HG03103 (cell line): ENCODE measurements at regions not wholly inside any gene's neighbourhood (a gene's known extent, or its start where the extent isn't known, plus 50 kb on each side); places are given as distances from the start of the nearest gene placed in this dataset.
"Not testable (repeated sequence)": the region's sequence is repeated elsewhere in the genome, so short reads cannot be mapped to it uniquely, and the experiment has no call there.

Source experiments
- ATAC-seq: cut with Tn5 transposase; IDR thresholded peaks from one replicate; pipeline ENCODE4 v1.9.1; 2021; ENCODE audit warnings: low read depth; ENCODE audit not compliant: unreplicated experiment

DNA sequence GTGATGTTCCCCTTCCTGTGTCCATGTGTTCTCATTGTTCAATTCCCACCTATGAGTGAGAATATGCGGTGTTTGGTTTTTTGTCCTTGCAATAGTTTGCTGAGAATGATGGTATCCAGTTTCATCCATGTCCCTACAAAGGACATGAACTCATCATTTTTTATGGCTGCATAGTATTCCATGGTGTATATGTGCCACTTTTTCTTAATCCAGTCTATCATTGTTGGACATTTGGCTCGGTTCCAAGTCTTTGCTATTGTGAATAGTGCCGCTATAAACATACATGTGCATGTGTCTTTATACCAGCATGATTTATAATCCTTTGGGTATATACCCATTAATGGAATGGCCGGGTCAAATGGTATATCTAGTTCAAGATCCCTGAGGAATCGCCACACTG lies 229.4 kb downstream of the HTR1A start:
- ATAC-seq, result not testable (repeated sequence)

DNA sequence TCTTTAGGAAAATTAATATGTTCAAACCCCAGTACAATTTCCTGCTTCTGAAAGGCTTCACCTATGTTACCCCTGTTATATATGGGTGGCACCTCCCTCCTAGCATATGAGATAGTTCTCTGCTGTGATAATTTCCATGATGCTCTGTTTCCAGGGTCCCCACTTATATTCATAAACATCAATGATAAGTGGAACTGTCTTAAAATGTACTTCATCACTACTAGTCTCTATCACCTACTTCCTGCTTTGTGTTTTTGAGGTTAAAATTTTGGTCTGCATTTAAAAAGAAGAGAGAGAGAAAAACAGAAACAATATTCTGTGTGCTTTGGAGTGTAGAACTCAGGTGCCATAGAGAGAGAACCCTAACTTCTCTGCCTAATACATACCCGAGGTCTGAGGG lies 234.7 kb downstream of the HTR1A start:
- no peak for ATAC-seq

DNA sequence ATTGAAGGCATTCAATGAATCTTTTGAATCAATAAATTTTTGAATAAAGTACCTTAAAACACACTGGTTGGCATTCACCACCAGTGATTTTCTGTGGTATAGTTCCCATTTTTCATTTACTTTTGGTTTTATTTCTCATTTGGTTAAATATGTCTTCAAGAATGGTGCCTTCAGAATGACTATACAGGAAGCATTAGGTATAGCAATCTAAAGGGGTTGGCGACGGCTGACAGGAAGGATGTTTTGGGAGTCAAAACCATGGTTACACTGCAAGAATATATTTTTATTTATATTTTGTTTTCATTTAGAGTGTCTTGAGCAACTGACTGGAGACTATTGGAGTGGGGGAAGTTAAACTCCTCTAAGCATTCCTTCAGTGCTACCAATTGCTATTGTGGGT lies 235.7 kb downstream of the HTR1A start:
- ATAC-seq, result no peak

DNA sequence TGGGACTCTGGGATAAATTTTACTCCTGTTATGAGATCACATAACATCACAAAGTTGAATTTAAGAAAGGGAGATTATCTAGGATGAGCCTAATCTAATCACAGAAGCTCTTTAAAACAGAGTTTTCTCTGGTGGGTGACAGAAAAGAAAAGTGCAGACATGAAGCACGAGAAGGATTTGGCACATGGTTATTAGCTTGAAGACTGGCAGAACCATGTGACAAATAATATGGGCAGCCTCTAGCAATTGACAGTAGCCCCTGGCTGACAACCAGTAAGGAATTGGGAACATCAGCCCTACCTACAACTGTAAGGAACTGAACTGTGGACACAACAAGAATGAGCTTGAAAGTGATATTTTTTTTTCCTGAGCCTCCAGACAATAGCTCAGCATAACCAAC lies 243.1 kb downstream of the HTR1A start:
- no peak for ATAC-seq

DNA sequence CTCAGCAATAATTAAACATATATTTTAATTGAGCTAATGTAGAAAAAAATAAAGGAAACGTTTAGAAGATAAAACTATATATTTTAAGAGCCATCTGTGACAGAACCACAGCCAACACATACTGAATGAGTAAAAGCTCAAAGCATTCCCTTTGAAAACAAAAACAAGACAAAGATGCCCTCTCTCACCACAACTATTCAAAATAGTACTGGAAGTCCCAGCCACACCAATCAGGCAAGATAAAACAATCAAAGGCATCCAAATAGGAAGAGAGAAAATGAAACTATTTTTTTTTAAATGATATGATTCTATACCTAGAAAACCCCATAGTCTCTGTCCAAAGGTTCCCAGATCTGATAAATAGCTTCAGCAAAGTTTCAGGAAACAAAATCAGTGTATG lies 262.0 kb downstream of the HTR1A start:
- ATAC-seq, result no peak

DNA sequence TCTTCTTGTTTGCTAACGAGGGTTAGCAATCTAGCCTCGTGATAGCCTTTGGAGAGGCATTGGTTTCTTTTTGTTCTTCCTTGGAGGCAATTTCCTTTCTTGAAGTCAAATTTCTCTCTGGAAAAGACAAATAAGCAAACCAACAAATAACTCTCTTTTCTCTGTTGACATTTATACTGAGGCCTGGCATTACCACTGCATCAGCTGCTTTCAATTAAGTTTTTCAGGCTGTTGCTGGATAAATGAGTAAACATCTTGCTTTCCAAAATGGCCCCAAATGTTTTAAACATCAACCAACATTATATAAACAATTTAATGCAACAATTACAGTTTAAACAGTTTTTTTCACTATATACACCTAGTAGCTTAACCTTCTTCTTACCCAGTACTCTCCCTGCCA lies 264.4 kb downstream of the HTR1A start:
- no peak for ATAC-seq

DNA sequence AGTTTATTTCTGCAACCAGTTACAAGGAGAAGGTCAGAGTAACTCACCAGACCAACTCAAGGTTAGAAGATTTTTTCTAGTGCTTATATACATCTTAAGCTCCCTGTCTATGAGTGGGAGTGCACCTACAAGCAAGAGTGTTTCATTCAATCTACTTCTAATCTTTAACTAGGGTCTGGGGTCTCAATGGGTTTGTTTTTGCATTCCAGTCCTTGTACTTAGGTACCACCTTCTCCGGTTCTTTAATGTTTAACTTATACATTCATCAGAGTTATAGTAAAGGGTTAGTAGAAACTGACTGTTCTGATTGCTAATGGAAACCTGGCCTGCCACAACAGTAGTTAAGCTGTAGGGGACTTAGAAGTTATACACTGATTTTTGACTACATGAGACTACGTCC lies 271.7 kb downstream of the HTR1A start:
- no peak for ATAC-seq

DNA sequence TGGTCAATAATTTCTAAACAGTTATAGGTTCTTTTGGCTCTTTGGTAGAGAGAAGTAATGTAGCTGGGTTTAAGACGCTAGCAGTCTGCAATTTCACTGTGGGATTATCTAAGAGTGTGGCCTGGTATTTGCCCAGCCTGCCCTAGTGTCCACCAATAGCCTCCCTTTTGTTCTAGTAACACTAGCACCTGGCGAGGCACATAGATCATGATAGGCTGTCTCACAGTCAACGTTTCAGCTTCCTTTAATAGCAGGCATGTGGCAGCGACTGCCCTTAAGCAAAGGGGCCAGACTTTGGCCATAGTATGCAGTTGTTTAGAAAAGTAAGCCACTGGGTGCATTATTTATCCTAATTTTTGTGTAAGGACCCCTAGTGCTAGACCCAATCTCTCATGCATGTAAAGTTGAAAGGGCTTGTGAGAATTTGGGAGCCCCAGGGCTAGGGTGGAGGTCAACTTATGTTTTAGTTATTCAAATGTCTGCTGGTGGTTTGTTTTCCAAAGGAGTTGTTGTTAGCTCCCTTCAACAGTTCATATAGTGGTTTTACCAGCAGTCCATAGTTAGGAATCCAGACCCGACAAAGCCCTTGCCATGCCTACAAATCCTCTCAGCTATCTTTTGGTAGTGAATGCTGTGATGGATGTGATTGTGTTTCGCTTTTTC lies 274.3 kb downstream of the HTR1A start:
- no peak for ATAC-seq

DNA sequence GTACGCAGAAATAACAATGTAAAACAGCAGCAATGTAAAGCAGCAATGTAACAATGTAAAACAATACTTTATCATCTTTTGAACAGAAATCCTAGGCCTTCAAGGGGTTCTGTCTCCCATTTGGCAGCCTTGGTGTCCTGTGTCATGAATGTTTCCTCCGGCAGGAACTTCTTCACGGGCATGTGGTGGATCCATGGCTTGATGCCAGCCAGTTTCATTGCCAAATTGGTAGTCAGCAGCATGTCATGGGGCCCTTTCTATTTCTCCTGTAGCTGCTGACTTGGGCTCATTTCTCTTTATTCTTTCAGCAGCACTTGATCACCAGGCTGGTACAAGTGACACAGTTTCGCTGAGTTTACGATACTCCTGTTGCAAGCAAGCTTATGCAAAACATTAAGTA lies 275.3 kb downstream of the HTR1A start:
- no peak for ATAC-seq

DNA sequence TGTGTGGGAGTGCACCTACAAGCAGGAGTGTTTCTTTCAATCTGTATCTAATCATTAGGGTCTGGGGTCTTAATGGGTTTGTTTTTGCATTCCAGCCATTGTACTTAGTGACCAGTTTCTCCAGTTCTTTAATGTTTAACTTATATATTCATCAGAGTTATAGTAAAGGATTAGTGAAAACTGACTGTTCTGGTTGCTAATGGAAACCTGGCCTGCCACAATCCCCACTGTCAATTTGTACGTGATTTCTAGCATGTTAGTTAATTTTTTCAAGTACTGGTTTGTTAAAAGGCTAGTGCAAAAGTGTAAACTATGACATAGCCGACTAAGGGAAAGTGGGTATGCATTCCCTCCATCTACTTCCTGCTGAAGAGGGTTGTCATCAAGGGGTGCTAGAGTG lies 276.1 kb downstream of the HTR1A start:
- ATAC-seq, result no peak

DNA sequence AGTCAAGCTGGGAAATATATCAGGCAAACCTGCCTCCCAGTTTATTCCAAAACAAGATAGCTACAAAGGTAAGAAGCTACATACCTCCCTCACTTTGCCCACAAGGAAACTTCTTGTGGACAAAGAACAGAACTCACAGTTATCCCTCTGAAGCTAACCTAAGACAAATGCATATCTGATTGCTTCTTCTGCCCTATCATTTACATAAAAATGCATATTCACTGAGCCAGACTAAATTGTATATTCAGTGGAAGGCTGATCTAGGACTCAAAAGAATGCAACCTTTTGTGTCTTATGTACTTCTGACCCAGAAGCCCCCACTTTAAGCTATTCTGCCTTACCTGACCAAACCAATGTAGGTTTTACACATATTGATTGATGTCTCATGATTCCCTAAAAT lies 276.8 kb downstream of the HTR1A start:
- no peak for ATAC-seq

DNA sequence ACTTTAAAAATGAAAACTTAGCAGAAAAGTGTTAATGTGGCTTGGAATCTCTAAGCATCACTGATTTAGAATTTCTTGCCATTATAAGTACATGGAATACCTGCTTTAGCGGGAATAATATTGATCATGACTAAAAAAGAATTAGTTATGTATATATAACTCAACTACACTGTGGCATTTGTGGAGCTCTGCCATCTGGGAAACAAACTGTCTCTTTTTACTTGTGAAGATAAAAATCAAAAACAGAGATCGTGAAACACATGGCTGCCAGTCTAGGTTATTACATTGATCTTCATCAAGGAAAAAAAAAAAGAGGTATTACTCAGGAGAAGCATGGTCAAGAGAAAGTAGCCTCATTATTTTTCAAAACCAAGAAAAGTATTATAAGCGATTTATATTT lies 287.4 kb downstream of the HTR1A start:
- no peak for ATAC-seq

DNA sequence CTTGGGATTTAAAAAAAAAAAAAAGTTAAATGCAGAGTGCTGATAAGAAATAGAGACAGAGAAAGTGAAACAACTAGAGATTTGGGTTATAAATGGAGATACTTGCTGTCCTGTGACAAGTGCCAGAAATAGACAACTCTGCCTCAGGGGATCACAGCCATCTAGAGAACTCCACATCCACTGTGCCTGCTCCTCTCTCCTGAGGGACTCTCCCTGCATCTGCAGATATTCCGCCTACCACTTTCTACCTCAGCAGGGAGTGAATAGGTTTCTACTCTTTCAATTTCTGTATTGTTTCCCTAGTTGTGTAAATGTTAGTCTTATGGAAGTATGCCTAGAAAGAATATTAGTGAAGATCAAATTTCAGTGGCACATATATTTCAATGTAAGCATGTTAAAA lies 307.2 kb downstream of the HTR1A start:
- ATAC-seq, result no peak

DNA sequence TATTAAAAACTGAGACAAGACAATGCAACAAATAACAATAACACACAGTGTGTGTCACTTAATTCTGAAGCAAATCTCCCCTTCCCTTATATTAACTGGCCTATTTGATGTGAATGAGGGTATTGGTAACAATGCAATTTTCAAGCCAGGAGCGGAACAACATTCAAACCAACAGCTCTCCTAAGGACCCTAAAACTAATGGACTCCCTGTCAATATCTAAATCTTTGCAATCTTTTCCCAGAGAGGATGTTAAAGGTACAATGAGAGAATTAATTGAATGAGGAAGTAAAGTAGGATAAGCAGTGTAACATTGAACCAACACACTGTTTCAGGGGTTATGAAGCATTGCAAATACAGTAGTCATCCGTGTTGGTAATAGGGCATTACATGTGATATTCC lies 311.7 kb downstream of the HTR1A start:
- no peak for ATAC-seq

DNA sequence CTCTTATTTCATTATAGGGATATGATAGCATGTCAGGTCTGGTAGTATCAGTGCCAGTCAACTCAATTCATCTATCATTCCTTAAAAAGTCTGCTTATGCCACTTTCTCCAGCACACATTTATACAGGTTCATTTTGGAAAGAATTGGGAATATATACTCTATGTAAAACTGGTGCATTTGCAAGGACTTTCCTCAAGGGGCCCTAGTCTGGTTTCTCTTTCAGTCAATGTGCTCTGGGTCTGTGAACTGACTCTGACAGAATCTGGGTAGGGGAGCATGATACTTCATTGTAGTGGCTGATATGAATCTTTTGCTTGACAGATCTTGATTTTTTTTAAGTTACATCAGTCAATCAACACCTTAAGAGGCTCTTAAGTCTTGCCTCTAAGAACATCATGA lies 313.9 kb downstream of the HTR1A start:
- no peak for ATAC-seq

DNA sequence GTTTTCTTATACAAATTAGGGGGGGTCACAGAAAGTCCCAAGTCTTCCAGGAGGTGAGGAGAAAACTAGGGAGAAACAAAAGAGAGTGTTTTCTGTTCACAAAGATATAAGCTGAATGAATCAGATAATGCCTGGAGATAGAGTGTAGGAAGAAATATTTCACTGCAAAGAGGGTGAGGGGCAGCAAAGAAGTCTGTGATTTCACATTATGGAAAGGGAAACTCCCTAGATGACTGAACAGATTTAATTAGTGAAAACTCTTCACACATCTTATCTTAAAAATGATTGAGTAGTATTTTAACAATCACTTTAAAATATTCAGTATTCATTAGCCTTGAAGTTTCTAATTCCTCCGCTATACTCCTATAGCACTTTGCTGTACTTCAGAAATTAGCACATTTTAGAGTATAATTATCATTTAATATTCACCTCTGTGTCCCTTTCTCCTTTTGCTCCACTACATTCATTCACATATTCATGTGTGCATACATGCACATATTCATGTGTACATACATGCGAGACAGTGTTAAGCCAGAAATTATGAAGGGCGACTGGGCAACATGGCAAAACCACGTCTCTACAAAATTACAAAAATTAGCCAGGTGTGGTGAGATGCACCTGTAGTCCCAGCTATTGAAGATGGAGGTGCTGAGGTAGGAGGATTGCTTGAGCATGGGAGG lies 332.2 kb downstream of the HTR1A start:
- no peak for ATAC-seq

DNA sequence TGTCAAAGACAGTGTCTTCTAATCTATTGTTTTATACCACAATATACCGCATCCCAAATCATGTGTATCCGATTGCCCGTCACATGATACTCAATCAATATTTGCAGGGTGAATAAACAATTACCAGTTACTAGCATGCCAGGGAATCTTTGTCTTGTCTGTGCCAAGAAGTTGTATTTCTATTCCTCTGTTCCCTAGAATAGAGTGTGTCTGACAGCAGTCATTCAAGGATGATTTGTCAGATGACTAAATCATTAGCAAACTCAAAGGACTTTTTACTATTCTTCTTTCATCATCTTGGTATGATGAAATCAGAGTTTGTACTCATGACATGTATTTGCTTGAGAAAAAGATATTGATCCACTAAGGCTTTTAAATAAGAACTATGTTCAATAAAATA lies 348.8 kb downstream of the HTR1A start:
- ATAC-seq, result no peak

DNA sequence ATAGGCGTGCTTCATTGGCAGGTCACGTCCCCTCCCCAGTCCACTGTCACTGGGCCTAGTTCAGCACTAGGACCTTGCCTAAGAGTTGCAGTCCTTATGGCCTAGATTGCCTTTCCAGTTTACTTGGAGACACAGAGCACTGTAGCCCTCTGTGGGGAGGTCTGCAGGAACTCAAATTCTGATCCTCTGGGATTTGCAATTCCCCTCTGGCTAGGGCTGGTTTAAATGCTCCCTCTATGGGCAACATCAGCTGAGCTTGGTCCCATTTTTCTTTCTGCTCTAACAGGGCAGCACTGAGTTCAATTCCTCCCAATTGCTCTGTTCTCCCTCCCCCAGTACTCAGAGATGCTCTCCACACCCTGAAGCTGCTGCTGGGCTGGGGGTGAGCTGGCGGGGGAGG lies 358.2 kb downstream of the HTR1A start:
- no peak for ATAC-seq

DNA sequence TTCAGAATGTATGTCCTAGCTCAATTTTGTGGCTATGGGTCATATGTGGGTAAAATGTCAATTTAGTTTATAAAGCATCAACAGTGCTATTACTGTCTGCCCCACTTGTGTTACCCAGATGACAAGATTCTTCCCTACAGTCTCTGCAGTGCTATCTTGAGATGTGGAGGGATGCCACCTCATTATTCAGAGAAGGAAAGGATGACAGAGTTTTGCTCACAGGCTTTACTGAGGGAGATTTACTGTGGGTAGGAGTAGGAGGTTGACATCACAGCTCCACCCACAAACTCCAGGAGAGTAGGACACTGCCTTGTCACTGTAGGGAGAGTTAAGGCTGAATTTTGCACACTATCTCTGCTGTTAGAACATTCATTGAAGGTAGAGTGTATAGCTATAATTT lies 359.3 kb downstream of the HTR1A start:
- ATAC-seq, result no peak

DNA sequence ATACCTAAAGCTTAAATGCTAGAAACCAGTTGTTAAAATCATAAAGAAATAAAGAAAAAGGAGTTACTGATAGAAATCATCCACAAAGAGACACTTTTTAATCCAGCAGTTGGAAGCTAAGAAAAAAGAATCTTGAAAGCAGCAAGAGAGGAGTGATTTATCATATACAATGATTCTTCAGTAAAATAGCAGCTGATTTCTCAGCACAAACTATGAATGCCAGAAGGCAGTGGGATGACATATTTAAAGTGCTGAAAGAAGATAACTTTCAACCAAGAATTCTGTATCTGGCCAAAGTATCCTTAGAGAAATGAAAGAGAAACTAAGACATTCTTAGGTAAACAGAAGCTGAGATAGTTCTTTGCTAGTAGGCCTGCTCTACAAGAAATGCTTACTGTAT lies 366.0 kb downstream of the HTR1A start:
- ATAC-seq, result no peak

DNA sequence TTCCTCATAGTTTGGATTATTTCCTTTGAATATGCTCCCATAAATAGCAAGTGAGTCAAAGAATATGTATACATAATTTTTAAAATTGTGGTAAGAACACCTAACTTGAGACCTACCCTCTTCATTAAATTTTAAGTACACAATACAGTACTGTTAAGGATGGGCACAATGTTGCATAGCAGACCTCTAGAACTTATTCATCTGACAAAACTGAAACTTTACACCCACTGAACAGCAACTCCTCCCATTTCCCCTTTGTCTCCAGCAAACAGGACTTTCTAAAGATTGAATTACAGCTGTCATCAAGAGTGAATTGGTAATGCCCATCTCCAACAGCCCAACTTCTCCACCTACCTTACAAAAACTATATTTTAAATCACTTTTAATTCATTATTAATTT lies 388.9 kb downstream of the HTR1A start:
- no peak for ATAC-seq

DNA sequence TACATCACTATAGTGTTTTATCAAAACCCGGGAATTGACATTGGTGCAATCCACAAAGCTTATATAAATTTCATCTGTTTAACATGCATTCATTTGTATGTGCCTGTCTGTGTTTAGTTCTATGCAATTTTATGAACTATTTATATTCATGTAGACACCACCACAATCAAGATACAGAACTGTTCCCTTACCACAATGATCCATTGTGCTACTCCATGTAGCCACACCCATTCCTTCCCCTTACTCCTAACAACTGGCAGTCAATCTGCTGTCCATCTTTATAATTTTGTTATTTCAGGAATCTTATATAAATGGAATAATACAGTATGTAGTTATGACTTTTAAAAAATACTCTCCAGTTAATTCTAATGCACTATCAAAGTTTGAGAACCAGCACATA lies 389.5 kb downstream of the HTR1A start:
- ATAC-seq, result no peak

DNA sequence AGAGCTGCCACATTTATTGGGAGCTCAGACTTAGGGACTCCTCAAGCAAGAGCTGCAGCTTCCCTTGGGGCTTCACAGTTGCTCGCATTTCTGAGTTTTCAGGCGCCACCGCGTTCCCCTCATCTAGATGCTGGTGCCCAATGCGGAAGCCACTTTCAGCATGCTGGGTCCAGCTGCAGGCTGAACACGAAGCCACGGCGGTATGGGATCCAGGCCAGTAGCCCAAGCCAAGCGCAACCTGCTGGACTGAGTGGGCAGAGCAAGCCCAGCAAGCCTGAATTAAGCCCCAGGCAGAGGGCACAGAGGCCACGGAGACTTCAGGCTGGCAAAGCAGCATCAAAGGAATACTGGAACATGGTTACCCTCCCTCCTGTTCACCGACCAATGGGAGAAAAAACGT lies 391.5 kb downstream of the HTR1A start:
- no peak for ATAC-seq
